DLD1 (cell line): ENCODE measurements at regions not wholly inside any gene's neighbourhood (a gene's known extent, or its start where the extent isn't known, plus 50 kb on each side); places are given as distances from the start of the nearest gene placed in this dataset.

Experiments
- in situ Hi-C: cut with HindIII; loops from 2 replicates; pipeline ENCODE4 v1.10.0; 2017; ENCODE audit warnings: low sequenced_read_pairs

DNA sequence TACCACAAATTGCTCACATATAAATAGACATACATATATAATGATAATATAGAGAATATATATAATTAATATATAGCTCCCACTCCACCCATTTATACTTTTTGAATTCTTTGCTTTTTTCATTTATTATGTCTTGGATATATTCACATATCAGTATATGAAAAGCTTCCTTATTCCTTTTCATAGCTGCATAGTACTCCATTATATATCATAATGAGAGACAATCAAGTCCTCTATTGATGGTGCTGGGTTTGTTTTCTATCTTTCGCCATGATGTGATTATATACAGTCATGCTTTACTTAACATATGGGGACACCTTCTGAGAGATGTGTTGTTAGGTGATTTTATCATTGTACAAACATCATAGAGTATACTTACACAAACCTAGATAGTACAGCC lies 51.6 kb upstream of the ELL2 start:
- in situ Hi-C loops = no loop called here

DNA sequence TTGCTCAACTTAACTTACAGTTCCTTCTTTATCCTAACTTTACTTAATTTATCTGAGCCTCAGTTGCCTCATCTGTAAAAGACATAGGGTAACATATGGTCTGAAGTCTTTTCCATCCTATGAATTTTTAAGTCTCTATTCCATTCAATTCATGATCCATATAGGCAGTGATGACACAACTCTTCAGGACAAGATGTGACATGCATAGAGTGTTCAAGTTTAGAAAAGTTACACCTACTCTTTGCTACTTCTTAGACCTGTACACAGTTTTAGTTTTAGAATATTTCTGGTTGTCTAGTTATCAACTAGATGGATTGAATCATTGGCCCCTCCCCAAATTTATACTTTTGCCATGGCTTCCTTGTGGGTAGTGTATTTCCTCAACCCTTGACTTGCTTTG lies 50.7 kb upstream of the ELL2 start:
- in situ Hi-C loops = no loop called here
